A549 (cell line): ENCODE measurements at regions not wholly inside any gene's neighbourhood (a gene's known extent, or its start where the extent isn't known, plus 50 kb on each side); places are given as distances from the start of the nearest gene placed in this dataset.

ENCODE experiments used
- KDM1A ChIP-seq: fragments of 200-600 bp; sonication (generic); IDR thresholded peaks from 2 replicates; pipeline ENCODE4 v1.6.1; 2016; ENCODE audit warnings: low read depth, mild to moderate bottlenecking
- TF ChIP-seq, protein P1 (sequence below): fragments of >200 bp; sonication (Bioruptor Twin); formaldehyde crosslinking; IDR thresholded peaks from 3 replicates; pipeline ENCODE4 v1.5.1; 2016

DNA sequence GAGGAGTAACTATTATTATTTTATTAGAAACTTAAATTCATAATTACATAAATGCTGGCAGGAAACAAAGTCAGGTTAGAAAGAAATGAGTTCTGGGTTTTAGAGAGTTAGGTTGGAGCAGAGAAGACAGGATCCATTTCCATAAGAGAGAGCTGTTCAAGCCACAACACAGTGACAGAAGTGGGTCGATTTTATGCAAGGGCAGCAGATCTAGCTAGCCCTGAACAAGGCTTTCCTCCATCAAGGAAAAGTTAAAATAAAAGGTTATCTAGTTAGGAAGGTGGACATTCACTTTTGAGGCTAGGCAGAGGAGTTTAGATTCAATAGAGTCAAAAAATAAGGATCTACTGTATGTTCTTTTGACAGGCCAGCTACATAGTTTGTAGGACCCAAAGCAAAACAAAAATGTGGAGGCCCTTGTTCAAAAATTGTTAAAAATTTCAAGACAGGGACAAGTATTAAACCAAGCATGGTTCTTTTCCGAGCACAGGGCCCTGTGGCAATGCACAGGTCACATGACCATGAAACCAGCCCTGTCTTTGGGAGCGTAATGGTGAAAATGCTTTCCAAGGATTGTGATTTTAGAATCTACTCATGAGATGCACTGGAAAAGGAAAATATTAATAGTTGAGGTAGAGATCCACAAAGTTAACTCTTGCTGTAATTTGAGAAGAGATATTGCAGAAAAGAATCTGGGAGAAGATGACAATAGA lies 91.2 kb upstream of the CREB1 start:
- no peak for TF ChIP-seq KDM1A
- TF ChIP-seq, protein P1, sequence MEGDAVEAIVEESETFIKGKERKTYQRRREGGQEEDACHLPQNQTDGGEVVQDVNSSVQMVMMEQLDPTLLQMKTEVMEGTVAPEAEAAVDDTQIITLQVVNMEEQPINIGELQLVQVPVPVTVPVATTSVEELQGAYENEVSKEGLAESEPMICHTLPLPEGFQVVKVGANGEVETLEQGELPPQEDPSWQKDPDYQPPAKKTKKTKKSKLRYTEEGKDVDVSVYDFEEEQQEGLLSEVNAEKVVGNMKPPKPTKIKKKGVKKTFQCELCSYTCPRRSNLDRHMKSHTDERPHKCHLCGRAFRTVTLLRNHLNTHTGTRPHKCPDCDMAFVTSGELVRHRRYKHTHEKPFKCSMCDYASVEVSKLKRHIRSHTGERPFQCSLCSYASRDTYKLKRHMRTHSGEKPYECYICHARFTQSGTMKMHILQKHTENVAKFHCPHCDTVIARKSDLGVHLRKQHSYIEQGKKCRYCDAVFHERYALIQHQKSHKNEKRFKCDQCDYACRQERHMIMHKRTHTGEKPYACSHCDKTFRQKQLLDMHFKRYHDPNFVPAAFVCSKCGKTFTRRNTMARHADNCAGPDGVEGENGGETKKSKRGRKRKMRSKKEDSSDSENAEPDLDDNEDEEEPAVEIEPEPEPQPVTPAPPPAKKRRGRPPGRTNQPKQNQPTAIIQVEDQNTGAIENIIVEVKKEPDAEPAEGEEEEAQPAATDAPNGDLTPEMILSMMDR = no peak
